Dermis blood vessel endothelial cell (primary cell): ENCODE measurements at regions not wholly inside any gene's neighbourhood (a gene's known extent, or its start where the extent isn't known, plus 50 kb on each side); places are given as distances from the start of the nearest gene placed in this dataset.

ENCODE experiments used
- DNase-seq: peaks from one replicate; pipeline ENCODE4 v3.0.0; 2010

DNA sequence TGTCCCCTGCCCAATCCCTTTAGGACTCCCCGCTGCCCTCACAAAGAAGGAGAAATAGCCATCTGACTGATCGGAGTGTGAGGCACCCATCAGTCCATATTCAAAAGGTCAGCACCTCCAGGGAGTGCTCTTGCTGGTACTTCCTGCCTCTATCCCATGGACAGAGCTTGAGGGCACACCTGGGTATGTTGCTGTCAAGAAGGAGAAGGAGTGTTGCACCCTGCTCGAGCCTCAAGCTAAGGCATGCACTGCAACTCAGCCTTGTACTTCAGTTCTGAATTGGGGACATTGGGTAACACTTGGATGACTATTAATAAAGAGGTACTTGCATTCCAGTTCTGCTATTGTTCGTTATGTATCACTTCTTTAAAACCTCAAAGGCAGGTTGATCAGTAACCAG, 190.3 kb upstream of the ZC3H12A start:
- no peak for DNase-seq

DNA sequence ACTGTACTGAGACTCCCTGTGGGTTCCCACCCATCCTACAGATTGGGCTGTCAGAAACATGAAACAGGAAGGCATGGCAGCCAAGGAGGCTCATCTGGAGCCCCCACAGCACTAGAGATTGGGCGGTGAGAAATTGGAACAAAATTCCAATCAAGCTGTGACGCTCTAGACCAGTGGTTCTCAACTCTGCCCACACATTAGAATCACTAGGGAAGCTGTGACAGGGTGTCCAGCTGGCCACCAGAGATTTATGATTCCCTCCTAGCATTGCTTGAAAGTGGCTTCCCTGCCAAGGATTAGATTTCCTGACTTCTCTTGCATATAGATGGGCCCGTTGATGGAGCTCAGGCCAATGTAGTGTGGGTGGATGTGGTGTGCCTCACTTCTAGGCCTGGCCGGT, 187.5 kb upstream of the ZC3H12A start:
- no peak for DNase-seq

DNA sequence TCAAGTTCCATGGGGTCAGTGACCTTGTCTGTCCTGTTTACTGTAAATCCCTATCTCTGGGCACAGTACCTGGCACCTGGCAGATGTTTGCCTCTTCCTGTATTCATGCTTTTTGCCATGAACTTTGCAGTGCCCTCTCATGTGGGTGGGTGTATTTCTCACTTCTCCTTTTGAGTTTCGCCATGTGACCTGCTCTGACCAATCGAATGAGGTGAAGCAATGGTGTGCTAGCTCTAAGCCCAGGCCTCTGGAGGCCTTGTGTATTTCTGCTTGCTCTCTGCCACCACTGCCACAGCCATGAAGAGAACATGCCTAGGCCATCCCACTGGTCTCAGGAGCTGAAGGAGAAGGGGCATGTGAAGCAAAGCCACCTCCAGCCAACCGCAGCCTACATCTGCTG, 185.5 kb upstream of the ZC3H12A start:
- DNase-seq: no peak

DNA sequence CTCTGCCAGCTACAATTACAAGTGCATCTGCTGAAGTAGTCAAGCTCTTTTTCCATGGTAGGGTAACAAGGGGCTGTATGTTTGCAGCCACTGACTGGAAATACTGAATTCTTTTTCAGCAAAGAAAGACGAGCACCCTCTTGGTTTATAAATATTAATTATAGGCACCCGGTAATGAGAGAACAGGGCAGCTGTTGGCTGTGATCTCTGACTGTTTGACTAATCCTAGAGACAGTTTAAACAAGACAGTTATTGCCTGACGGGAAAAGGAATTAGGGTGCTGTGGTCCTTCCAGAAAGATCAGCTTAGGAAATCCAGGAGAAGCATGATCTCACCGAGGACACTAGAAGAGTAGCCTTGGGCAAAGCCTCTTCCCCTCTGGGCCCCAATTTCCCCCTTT, 183.7 kb upstream of the ZC3H12A start:
- DNase-seq: no peak

DNA sequence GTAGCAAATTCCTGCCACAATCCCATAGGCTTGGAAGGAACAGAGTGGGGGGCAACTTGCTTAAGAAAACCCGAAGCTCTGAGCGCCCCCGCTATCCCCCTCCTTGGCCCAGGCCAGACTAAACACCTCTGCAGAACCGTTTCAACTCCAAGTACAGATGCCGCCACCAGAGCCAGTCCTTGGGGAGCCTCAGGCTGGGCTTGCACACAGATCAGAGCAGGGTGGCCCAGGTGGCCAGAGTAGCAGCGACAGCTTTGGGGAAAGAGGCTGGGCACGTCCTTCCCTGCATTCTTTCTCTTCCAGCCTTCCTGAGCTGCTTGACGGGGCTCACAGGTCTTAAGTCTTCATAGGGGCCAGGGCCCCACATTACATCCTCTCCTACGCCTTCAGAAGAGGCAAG, 181.6 kb upstream of the ZC3H12A start:
- DNase-seq: no peak

DNA sequence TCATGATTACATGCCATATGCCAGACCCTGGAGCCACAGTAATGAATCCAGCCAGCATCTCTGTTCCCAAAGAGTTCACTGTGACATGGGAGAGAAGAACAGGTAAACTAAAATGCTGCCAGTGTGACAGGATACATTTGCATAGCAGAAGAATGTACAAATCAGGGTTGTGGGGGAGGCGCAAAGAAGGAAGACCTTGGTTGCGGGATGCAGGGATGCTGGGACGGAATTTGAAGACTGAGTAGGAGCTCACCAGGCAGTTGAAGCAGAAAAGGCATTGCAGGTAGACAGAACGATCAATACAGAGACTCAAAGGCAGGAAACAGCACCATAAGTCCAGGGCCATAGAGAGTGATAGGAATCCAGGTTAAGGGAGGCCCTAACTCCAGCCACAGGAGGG, 180.3 kb upstream of the ZC3H12A start:
- no peak for DNase-seq

DNA sequence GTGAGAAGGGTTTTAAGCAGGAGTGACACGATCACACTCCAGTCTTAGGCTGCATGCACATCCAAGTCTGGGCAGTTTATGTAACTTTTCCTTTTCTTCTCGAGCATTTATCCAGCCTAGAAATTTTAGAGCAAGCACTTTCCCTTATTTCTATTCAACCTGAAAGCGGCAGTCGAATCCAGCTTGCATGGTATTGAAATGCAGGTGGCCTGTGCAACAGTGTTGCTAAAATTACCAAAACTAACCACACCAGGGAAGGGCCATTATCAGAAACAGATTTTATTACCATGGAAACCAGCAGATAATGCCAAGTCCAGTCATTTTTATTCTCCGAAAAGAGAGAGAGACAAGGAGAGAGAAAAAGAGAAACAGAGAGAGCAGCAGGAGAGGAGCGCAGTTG, 179.9 kb upstream of the ZC3H12A start:
- DNase-seq: no peak

DNA sequence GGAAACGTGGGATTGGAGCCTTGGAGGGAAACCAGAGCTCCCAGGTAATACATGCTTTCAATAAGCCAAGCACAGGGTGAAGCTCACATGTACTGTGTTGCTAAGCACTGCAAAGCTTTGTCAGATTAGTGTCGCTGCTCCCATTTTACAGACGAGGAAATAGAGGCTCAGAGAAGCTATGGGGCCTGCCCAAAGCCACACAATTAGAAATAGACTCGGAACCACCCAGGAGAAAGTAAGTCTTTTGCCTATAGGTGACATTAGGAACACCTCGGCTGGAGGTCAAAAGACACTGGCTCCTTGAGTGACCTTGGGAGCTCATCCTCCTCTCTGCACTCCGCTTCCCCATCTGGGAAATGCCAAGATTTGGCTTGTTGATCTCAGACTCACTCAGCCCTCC, 175.6 kb upstream of the ZC3H12A start:
- no peak for DNase-seq

DNA sequence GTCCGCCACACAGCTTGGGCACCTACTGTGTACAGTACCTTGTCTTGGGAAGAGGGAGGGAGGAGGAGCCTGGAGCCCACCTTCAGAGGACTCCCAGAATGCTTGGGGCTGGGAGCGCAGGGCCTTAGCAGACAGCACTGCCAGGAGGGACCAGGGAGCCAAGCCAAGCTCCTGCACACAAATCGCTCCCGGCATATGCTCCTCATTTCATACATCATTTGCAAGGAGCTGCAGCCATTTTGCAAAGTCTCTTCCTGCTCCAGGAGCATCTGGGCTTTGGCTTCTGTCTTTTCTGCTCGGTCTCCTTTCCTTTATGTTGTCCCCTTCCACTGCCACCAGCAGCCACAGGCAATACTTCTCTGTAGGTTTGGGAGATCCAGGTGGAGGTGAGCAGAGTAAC, 175.2 kb upstream of the ZC3H12A start:
- DNase-seq: no peak

DNA sequence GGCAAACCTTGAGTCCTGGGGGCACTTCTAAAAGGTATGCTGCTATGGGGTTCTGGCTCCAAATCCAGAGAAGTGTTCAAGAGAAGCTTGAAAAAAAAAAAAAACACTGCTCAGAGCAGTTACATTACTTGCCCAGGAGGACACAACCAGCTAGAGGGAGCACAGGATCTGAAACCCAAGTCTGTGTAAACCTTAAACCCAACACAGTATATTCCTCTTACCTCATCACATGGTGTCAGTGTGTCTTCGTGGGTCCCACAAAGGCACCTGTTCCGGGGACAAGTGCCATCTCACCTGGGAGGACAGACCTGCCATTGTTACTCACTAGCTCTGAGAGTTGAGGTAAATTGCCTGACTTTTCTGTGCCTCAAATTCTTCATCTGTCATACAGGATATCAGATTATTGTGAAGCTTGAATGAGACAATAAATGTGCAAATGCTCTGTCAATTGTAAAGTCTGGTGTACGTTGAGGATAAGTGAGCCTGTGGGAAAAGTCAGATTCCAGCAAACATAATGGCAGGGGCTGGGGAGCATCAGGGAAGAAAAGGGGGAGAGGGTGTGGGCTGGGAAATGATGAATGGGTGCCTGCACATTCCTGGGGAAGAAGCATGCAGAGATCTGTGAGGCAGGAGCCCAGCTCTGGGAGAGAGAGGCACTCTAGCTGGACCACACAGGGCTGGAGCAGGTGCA, 170.4 kb upstream of the ZC3H12A start:
- DNase-seq: no peak

DNA sequence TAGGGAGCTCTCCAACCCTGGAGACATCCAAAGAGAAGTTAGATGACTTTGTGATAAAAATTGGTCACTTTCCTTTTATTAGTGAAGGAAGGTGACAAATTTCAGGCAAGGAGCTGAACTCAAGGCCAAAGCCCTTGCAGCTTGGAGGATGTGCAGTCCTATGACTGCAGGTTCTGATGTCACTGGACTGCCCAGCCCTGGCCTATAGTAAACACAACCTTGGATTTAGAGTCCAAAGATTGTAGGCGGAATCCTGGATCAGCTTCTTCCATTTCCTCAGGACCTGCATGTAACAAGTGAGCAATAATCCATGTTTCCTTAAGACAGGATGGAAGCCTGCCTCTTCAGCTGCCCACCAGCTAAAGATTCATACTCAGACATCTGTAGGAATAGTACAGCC, 169.3 kb upstream of the ZC3H12A start:
- no peak for DNase-seq

DNA sequence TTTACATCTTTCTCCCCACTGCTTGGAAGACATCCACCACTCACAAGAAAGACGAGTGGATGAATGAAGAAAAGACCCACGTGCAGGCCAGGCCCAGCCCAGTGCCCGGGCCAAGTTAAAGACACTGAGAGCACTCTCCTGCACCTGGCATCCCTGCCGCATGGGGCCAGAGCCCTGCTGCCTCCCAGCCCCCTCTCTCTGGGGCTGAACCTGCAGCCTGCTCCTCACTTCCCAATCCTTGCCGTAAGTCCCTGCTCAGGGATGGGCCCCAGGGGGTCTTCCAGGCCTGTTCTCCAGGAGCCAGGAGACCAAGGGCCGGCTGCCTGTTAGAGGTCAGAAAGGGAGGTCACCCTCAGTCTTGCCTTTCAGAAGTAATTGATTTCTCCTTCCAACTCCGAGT, 168.5 kb upstream of the ZC3H12A start:
- DNase-seq: no peak

DNA sequence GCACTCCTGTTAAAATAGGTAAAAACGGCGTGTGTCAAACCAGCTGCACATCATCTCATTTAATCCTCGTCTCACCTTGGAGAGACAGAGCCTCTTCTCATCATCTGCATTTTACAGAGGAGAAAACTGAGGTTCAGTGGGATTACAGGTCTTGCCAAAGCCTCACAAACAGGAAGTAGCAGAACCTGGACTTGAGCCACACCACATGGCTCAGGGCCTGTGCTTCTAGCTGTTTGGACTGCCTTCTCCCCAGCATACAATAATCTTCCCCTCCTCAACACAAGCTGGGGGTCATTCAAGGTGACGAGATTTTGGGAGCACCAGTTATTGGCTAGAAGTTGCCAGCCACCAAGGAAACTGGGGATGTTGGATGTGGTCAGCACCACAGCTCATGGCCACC, 167.9 kb upstream of the ZC3H12A start:
- DNase-seq: no peak

DNA sequence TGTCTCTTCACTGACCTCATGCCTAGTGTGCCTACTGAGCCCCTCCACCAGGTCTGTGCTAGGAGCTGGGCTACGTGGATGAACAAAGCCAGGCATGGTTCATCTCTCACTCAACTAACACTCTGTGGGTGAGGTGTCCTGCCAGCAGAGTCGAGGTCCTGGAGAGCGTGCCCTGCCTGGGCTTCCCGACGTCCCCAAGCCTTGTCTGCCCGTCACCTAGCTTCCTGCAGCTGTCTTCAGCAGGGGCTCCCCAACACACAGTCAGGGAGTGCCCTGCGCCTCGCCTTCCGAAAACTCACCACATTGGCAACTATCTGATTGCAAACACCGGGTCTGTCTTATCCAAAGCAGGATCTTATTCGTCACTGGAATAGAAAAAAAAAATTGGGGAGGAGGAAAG, 167.5 kb upstream of the ZC3H12A start:
- no peak for DNase-seq

DNA sequence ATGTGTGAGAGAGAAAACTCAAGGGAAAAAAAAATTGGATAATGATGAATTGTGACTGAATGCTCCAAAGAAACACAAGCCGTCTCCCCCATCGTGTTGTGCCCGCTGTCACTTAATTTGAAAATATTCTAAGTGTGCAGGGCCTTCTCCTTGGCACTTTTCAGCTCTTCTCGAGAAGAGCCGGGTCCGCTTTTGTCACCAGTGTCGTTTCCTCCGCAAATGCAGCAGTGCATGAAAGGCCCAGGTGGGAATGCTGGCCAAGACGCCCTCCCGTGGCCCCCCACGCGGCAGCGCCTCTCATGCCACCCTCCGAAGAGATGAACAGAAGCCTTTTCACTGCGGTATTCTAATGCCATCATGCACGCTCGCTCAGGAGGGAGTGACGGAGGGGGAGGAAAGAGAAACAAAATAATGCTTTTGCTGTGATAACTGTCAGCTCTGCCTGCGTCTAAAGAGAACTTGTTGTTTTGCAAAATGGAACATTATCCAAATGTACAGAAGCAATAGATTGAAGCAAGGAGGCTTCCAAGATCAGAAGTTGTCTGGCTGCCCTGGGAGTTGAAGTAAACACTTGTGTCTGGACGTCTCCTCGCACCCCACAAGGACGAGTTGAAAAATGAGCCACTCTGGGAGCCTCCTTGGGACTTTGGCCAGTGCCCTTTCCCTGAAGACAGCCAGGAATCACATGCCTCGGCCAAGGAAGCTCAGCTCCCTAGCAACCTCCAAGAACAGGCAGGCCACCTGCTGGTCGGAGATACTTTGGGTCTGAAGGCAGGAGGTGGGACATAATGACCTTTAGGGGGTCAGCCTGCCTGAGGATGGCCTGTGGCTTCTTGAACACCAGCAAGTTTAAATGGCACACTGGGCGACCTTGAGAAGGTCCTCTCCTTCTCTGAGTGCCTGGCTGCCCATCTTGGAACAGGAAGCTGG, 166.1 kb upstream of the ZC3H12A start:
- DNase-seq: no peak

DNA sequence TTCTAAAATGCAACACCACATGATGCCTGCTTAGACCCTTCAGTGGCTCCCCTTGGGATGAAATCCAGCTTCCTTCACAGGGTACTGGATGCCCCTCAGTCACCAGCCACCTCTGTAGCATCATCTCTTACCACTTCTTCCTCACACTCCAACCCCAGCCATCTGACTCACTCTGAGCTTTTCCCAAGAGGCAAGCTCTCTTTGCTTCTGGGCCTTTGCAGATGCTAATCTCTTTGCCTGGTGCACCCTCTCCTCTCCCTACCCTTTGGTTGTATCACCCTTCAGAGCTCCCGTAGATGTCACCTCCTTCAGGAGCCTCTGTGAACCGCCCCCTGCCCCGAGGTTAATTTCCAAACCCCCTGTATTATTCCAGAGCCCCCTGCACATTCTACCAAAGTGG, 164.8 kb upstream of the ZC3H12A start:
- no peak for DNase-seq

DNA sequence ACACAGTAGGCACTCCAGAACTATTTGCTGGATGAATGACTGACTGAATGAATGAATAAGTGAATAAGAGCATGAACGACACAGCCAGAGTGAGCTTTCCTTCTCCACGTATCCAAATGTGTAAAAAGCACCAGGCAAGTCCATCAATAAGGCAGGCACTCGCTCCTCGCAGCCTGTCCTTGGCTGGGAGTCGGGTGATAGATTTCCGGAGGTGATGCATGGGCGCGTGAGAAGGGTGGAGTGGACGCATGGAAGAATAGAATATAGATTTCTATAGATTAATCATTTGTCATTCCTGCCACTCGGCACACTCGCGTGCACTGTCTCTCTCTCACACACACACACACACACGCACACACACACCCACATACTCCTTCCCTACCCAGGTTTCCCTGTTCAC, 164.3 kb upstream of the ZC3H12A start:
- DNase-seq: no peak

DNA sequence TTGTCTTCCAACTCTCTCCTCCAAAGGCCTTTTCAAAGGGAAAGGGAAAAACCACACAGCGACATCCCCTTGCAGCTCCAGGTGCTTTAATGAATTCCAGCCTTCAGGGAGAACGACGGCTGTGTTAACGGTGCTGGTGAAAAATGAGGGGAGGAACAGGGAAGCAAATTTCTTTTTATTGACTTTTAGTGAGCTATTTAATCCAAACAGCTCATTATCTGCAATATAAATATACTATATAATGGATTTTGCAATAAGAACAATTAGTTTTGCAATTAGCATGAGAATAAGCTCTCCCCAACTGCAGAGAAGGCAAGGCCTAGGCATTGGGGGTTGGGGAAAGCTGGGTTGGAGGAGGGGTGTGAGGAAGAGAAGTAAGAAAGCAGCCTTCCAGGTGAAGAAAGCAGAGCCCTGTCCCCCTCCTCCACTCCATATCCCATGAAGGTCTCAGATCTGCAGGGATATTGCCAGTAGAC, 159.0 kb upstream of the ZC3H12A start:
- DNase-seq: no peak

DNA sequence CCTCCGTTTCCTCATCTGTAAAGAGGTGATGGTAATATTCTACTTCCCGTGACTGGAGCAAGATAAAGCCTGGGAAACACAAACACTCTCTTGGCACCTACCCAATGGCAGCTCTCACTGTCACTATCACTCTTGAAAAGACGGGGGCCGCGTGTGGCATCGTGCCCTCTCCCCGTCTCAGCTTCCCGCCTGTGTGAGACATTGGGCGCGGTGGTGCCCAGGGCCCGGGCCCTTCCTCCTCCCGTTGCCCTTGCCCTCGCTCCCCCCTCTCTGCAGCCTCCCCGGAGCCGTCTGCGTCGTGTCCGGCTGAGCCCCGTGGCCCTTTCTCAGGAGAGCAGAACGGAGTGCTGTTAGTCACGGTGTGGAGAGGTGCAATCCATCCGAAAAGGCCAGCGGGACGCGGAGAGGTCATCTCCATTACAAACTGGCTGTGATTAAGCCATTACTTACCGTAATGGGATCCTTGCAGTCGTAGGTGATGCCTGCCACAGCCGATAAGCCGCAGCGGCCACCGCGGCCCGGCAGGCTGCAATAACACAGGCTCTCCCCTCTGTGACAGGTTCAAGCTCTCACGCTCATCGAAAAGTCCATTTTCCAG, 156.4 kb upstream of the ZC3H12A start:
- DNase-seq: no peak

DNA sequence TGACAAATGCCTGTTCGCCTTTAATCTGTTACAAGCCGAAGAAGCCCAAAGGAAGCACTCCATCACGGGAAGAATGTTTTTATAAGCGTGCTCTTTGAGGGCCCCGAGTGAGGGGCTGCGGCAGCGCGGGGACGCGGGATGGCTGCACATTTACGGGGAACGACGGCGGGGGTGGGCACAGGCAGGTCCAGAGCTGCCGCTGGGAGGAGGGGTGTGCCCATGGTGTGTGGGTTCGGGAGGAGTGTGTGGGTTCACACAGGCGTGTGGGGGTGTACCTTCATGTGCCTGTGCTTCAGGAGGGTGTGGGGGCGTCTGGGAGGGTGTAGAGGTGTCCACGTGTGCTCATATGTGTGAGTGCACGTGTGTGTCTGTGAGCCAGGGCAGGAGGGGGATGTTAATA, 155.9 kb upstream of the ZC3H12A start:
- no peak for DNase-seq

DNA sequence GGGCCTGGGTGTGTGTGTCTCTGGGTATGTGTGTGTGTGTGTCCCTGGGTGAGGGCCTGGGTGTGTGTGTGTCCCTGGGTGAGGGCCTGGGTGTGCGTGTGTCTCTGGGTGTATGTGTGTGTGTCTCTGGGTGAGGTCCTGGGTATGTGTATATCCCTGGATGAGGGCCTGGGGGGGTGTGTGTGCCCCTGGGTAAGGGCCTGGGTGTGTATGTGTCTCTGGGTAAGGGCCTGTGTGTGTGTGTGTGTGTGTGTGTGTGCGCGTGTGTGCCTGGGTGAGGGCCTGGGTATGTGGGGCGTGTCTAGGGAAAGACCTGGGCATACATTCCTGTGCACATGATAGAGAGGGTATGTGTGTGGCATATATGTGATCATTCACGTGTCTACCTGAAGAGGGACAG, 155.1 kb upstream of the ZC3H12A start:
- no peak for DNase-seq

DNA sequence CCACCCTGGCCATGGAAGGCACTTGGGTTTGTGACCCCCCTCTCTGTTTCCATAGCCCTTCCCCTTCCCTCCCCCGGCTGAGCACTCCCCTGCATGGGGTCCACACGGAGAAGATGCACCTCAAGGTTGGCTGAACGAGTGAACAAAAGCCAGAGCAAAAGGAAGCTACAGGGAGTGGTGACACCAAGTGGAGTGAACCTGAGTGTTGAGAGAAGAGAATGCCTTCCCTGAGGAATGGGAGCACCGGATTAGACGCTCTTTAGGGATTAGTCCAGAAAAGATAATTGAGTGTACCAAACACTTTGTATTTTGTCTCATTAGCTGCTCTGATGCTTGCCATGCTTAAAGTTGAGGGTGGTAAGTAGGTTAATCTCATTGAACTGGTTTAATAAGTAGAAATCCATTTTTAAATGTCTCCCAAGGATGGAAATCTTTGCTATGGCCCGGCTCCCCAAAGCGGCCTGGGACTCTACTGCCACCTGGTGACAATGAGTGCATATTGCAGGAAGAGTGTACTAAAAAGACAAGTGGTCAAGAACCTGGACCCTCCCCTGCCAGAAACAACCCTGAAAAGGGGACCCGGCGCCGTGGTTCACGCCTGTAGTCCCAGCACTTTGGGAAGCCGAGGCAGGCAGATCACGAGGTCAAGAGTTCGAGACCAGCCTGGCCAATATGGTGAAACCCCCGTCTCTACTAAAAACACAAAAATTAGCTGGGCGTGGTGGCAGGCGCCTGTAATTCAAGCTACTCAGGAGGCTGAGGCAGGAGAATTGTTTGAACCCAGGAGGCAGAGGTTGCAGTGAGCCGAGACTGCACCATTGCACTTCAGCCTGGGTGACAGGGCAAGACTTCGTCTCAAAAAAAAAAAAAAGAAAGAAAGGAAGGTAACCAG, 150.6 kb upstream of the ZC3H12A start:
- DNase-seq: peak; percentile 61

DNA sequence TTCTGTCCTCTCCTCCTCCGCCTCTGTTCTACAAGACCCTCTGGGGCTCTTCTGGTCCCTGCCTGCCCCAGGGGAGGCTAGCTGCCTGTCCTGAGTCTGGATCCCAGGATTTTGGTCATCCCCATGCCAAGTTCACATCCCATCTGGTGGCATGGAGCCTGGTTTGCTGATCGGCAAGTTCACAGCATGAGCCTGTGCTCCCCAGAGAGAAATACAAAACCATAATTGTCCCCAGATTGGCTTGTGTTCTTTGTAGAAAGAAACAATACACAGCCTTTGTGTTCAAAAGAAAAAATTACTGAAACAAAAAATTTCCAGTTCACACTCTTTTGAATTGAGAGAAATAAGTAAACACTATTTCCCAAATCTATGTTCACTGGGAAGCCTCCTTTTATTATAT, 149.4 kb upstream of the ZC3H12A start:
- DNase-seq: no peak
